H1 (cell line): ENCODE measurements at regions not wholly inside any gene's neighbourhood (a gene's known extent, or its start where the extent isn't known, plus 50 kb on each side); places are given as distances from the start of the nearest gene placed in this dataset.
A peak's percentile ranks its signal among the peaks of the same experiment; 100 is the strongest.

Source experiments
- CTCF ChIA-PET: fragments of 300-600 bp; sonication (Branson Sonifier 250); formaldehyde crosslinking; loops from one replicate; lab custom pipeline; 2021; ENCODE audit not compliant: partially characterized antibody; lab: Charles Lee
- POLR2A ChIA-PET: fragments of 300-600 bp; sonication (Branson Sonifier 250); formaldehyde crosslinking; loops from one replicate; lab custom pipeline; 2021; ENCODE audit warnings: inconsistent platforms; ENCODE audit not compliant: partially characterized antibody; lab: Charles Lee
- DNase-seq, 2 experiments: peaks; one replicate each; pipeline versions ENCODE4 v3.0.0 to v3.0.0-alpha.2; 2010 to 2022; ENCODE audit warnings: low spot score in 2 of 2, low read depth in 1 of 2, mixed read lengths in 1 of 2
- FAIRE-seq: peaks from 2 replicates; lab custom pipeline; 2011; peaks lifted over from hg19 to GRCh38; lab: Jason Lieb, UNC
- H2AFZ ChIP-seq: 2 replicates; pipeline ENCODE4 v1.8.1; 2012; ENCODE audit warnings: low read length, inconsistent platforms
- H2AK5ac ChIP-seq: 2 replicates; pipeline ENCODE4 v1.6.1; 2013; ENCODE audit warnings: low read depth, low read length
- H2BK120ac ChIP-seq: replicated peaks from 2 replicates; pipeline ENCODE3; 2013; ENCODE audit warnings: low read depth, low read length, inconsistent platforms
- H2BK12ac ChIP-seq: 2 replicates; pipeline ENCODE4 v1.6.1; 2013; ENCODE audit warnings: low read depth, low read length
- H2BK15ac ChIP-seq: 2 replicates; pipeline ENCODE4 v1.6.1; 2013; ENCODE audit warnings: low read length
- H2BK20ac ChIP-seq: 2 replicates; pipeline ENCODE4 v1.6.1; 2013; ENCODE audit warnings: low read length
- H2BK5ac ChIP-seq: 2 replicates; pipeline ENCODE4 v1.6.1; 2013; ENCODE audit warnings: low read depth, low read length
- H3K14ac ChIP-seq: 2 replicates; pipeline ENCODE4 v1.6.1; 2013; ENCODE audit warnings: inconsistent platforms; ENCODE audit not compliant: insufficient read length
- H3K18ac ChIP-seq: 2 replicates; pipeline ENCODE4 v1.6.1; 2013; ENCODE audit warnings: low read length; ENCODE audit errors: extremely low read depth
- H3K23ac ChIP-seq: 2 replicates; pipeline ENCODE4 v1.6.1; 2013; ENCODE audit warnings: inconsistent platforms; ENCODE audit not compliant: insufficient read length
- H3K23me2 ChIP-seq: 2 replicates; pipeline ENCODE4 v1.6.1; 2013; ENCODE audit warnings: low read depth, low read length
- H3K27ac ChIP-seq: 2 replicates; pipeline ENCODE4 v1.6.1; 2011; ENCODE audit warnings: low read depth, low read length, inconsistent platforms
- H3K27me3 ChIP-seq, 4 experiments: replicated peaks in 1 of 4; 1 replicate in 1 of 4; 2 replicates in 3 of 4; pipeline versions ENCODE4 v1.6.1 to v1.8.1; 2011 to 2013; ENCODE audit warnings: low read length in 3 of 4, mild to moderate bottlenecking in 3 of 4, inconsistent platforms in 2 of 4, mixed read lengths in 2 of 4, moderate library complexity in 1 of 4; ENCODE audit not compliant: control insufficient read depth in 3 of 4, insufficient read depth in 3 of 4; ENCODE audit errors: extremely low read depth in 1 of 4
- H3K36me3 ChIP-seq, 4 experiments: 2 replicates each; pipeline versions ENCODE4 v1.6.1 to v1.8.1; 2011 to 2013; ENCODE audit warnings: mild to moderate bottlenecking in 4 of 4, low read length in 3 of 4, moderate library complexity in 2 of 4, control low read depth in 1 of 4, inconsistent platforms in 1 of 4; ENCODE audit not compliant: insufficient read depth in 4 of 4, control insufficient read depth in 2 of 4
- H3K4ac ChIP-seq: replicated peaks from 2 replicates; pipeline ENCODE3; 2013; ENCODE audit warnings: low read length, low read depth, mixed read lengths, inconsistent platforms; ENCODE audit not compliant: insufficient read length
- H3K4me1 ChIP-seq, 4 experiments: replicated peaks in 1 of 4; 1 replicate in 1 of 4; 2 replicates in 3 of 4; pipeline versions ENCODE4 v1.6.1 to v1.8.1; 2011 to 2013; ENCODE audit warnings: low read length in 3 of 4, inconsistent platforms in 2 of 4, mixed read lengths in 1 of 4; ENCODE audit not compliant: insufficient read depth in 4 of 4, control insufficient read depth in 3 of 4
- H3K4me2 ChIP-seq, 2 experiments: 2 replicates each; pipeline versions ENCODE4 v1.6.1 to v1.8.1; 2011 to 2013; ENCODE audit warnings: low read depth in 2 of 2, low read length in 2 of 2, control low read depth in 1 of 2, inconsistent platforms in 1 of 2, mild to moderate bottlenecking in 1 of 2; ENCODE audit not compliant: insufficient read depth in 1 of 2
- H3K4me3 ChIP-seq, 4 experiments: fragments of 200-600, 300-600 bp in 1 of 4; sonication (generic), shearing (Covaris generic), sonication (Bioruptor Twin) in 1 of 4; 2 replicates each; pipeline versions ENCODE4 v1.5.1 to v1.8.1; 2011 to 2016; ENCODE audit warnings: low read length in 4 of 4, low read depth in 3 of 4, control low read depth in 2 of 4, inconsistent platforms in 2 of 4, mild to moderate bottlenecking in 2 of 4, mixed read lengths in 1 of 4, moderate library complexity in 1 of 4; ENCODE audit not compliant: insufficient read depth in 2 of 4; ENCODE audit errors: extremely low read depth in 1 of 4
- H3K56ac ChIP-seq: replicated peaks from 2 replicates; pipeline ENCODE3; 2013; ENCODE audit warnings: low read depth, mild to moderate bottlenecking, mixed read lengths, low read length, inconsistent platforms; ENCODE audit not compliant: insufficient read length
- H3K79me1 ChIP-seq: 2 replicates; pipeline ENCODE4 v1.6.1; 2013; ENCODE audit warnings: low read depth, low read length, control low read depth
- H3K79me2 ChIP-seq, 2 experiments: 2 replicates each; pipeline versions ENCODE4 v1.6.1 to v1.8.1; 2012 to 2013; ENCODE audit warnings: low read length in 2 of 2, mild to moderate bottlenecking in 2 of 2, inconsistent platforms in 1 of 2; ENCODE audit not compliant: insufficient read depth in 2 of 2, control insufficient read depth in 1 of 2
- H3K9ac ChIP-seq, 4 experiments: replicated peaks in 1 of 4; 1 replicate in 1 of 4; 2 replicates in 3 of 4; pipeline versions ENCODE4 v1.6.1 to v1.8.1; 2011 to 2013; ENCODE audit warnings: low read depth in 3 of 4, low read length in 3 of 4, control low read depth in 2 of 4, mild to moderate bottlenecking in 2 of 4, moderate library complexity in 2 of 4, inconsistent platforms in 1 of 4; ENCODE audit errors: extremely low read depth in 1 of 4
- H3K9me3 ChIP-seq, 2 experiments: 2 replicates each; pipeline versions ENCODE4 v1.6.1 to v1.8.1; 2012 to 2013; ENCODE audit warnings: mild to moderate bottlenecking in 2 of 2, moderate library complexity in 2 of 2, control low read depth in 1 of 2, inconsistent platforms in 1 of 2, low read depth in 1 of 2, low read length in 1 of 2, mixed read lengths in 1 of 2; ENCODE audit not compliant: insufficient read depth in 2 of 2
- H4K20me1 ChIP-seq, 2 experiments: replicated peaks in 1 of 2; 2 replicates each; pipeline versions ENCODE3 to v1.8.1; 2011 to 2013; ENCODE audit warnings: inconsistent platforms in 2 of 2, low read length in 2 of 2, mild to moderate bottlenecking in 1 of 2; ENCODE audit not compliant: insufficient read depth in 2 of 2, control insufficient read depth in 1 of 2
- H4K5ac ChIP-seq: 2 replicates; pipeline ENCODE4 v1.6.1; 2013; ENCODE audit warnings: low read length, low read depth, mixed read lengths, inconsistent platforms; ENCODE audit not compliant: insufficient read length
- H4K8ac ChIP-seq: 2 replicates; pipeline ENCODE4 v1.8.0; 2013; ENCODE audit warnings: mild to moderate bottlenecking, moderate library complexity, low read length, inconsistent platforms; ENCODE audit not compliant: insufficient read depth; ENCODE audit errors: extremely low read depth
- H4K91ac ChIP-seq: replicated peaks from 2 replicates; pipeline ENCODE3; 2013; ENCODE audit warnings: low read length, mixed read lengths, inconsistent platforms; ENCODE audit not compliant: insufficient read length
- CBX5 ChIP-seq: fragments of 300-800, 300-1000 bp; sonication (generic); IDR thresholded peaks from 2 replicates; pipeline ENCODE4 v1.7.1; 2016; ENCODE audit warnings: antibody characterized with exemption, low read length, low read depth
- GABPA ChIP-seq: IDR thresholded peaks from 2 replicates; pipeline ENCODE4 v1.6.1; 2011; ENCODE audit warnings: mild to moderate bottlenecking, low read length, moderate library complexity, borderline replicate concordance; ENCODE audit not compliant: insufficient read depth
- WGBS, 2 experiments: shearing (Covaris generic) in 1 of 2; methylation state at CpG; one replicate each; pipeline versions ENCODE4 v1.1.6 to v1.1.7; 2013 to 2015; ENCODE audit warnings: low lambda C conversion rate in 2 of 2, mixed read lengths in 2 of 2, inconsistent platforms in 1 of 2, low coverage in 1 of 2, missing lambda C conversion rate in 1 of 2; ENCODE audit not compliant: insufficient replicate concordance in 2 of 2, insufficient coverage in 1 of 2, insufficient read length in 1 of 2; ENCODE audit errors: extremely low coverage in 1 of 2, missing lambda C conversion rate in 1 of 2; 5-methylcytosine and 5-hydroxymethylcytosine counted together

DNA sequence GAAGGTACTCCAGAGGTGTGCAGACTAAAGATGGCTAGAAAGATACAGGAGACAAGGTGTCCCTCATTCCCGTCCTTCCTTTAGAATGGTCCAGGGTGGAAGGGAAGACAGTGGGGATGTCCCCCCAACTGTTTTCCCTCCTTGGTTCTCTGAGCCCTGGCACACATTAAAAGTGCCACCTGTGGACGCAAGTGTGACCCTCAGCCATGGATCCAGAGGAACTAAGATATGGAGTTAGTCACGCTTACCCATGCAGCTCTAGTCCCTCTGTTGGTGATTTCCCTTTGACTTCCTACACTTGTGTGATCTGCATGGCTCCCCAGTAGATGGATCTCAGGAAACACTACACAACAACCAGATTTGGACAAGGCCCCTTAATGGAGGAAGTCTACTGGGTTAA is 113.1 kb upstream of the SRD5A2 start:
- H2AK5ac ChIP-seq: no peak overlapping the region
- no peak overlapping the region for H3K4me3 ChIP-seq
- H4K20me1 ChIP-seq: no peaks in the 10 kb centered on the region
- FAIRE-seq (no peak), DNase-seq (no peak)
- no peak overlapping the region for H3K4me2 ChIP-seq
- no peak overlapping the region for H4K8ac ChIP-seq
- no peak overlapping the region for H3K23ac ChIP-seq
- POLR2A ChIA-PET: no interaction called here
- no peak overlapping the region for H4K91ac ChIP-seq
- H3K79me2 ChIP-seq: no peaks in the 10 kb centered on the region
- H3K27me3 ChIP-seq: no peaks in the 10 kb centered on the region
- H3K4ac ChIP-seq: no peak overlapping the region
- H3K23me2 ChIP-seq: no peaks in the 10 kb centered on the region
- TF ChIP-seq GABPA: no peak
- TF ChIP-seq CBX5: peak; percentile 87; the same call in 1 of the 2 replicates
- no peak overlapping the region for H2BK120ac ChIP-seq
- no peak overlapping the region for H2AFZ ChIP-seq
- H3K9ac ChIP-seq: no peak overlapping the region
- no peak overlapping the region for H3K56ac ChIP-seq
- no peak overlapping the region for H2BK15ac ChIP-seq
- CTCF ChIA-PET: interaction anchor here (1.5 to 1.6 kb wide), 2 partner anchors 10 to 25 kb away, joined by 3 to 5 read pairs; no protein-coding TSS in a partner anchor
- no peak overlapping the region for H3K18ac ChIP-seq
- H3K79me1 ChIP-seq: no peaks in the 10 kb centered on the region
- no peak overlapping the region for H2BK12ac ChIP-seq
- no peak overlapping the region for H4K5ac ChIP-seq
- no peak overlapping the region for H3K14ac ChIP-seq
- peaks cover 0 to 4% (median 0%) of the 10 kb centered on the region in 4 experiments; a peak in 1 of 8 replicates for H3K36me3 ChIP-seq
- no peaks in the 10 kb centered on the region for H3K4me1 ChIP-seq
- WGBS, 2 experiments: 73% methylated on average over 3 of the region's 3 CpGs; no CpG with 5 or more reads in 1 of the 2 experiments
- peaks cover 78 to 87% of the 10 kb centered on the region in 2 experiments for H3K9me3 ChIP-seq
- H2BK20ac ChIP-seq: no peak overlapping the region
- H3K27ac ChIP-seq: no peak overlapping the region
- no peak overlapping the region for H2BK5ac ChIP-seq
